WTC11 (cell line): ENCODE measurements at regions not wholly inside any gene's neighbourhood (a gene's known extent, or its start where the extent isn't known, plus 50 kb on each side); places are given as distances from the start of the nearest gene placed in this dataset.

Experiments used
- ATAC-seq: fragments of 200-7000 bp; cut with Tn5 transposase; 2 replicates; pipeline ENCODE4 v1.10.0; 2021; ENCODE audit warnings: mild to moderate bottlenecking, moderate library complexity
- CTCF ChIA-PET: fragments of 300-600 bp; sonication (Branson Sonifier 250); formaldehyde crosslinking; loops from one replicate; lab custom pipeline; 2021; ENCODE audit warnings: antibody characterized with exemption; lab: Charles Lee
- POLR2A ChIA-PET: fragments of 350-600 bp; sonication (Branson Sonifier 250); formaldehyde crosslinking; loops from one replicate; lab custom pipeline; 2021; ENCODE audit warnings: antibody characterized with exemption; lab: Charles Lee
- DNase-seq: peaks from one replicate; pipeline ENCODE4 v3.0.0; 2021; ENCODE audit warnings: low spot score
- H3K27ac Mint-ChIP-seq: 2 replicates; pipeline ENCODE4 v1.8.0; 2021; ENCODE audit warnings: mixed read lengths
- H3K27me3 Mint-ChIP-seq: 2 replicates; pipeline ENCODE4 v1.8.0; 2021; ENCODE audit warnings: low read depth, mild to moderate bottlenecking, moderate library complexity, mixed read lengths
- H3K36me3 Mint-ChIP-seq: 2 replicates; pipeline ENCODE4 v1.8.0; 2021; ENCODE audit warnings: mixed read lengths
- H3K4me1 Mint-ChIP-seq: 2 replicates; pipeline ENCODE4 v1.8.0; 2022; ENCODE audit warnings: mixed read lengths
- H3K4me3 Mint-ChIP-seq: 2 replicates; pipeline ENCODE4 v1.8.0; 2021; ENCODE audit warnings: mild to moderate bottlenecking, moderate library complexity, mixed read lengths
- H3K9me3 Mint-ChIP-seq: 2 replicates; pipeline ENCODE4 v1.8.0; 2021; ENCODE audit warnings: mixed read lengths
- ARID4B ChIP-seq: sonication (generic); formaldehyde crosslinking; IDR thresholded peaks from 2 replicates; pipeline ENCODE4 v1.8.0; 2023; ENCODE audit warnings: missing genetic modification reagents, mild to moderate bottlenecking, borderline replicate concordance
- ATF1 ChIP-seq: sonication (generic); formaldehyde crosslinking; IDR thresholded peaks from 2 replicates; pipeline ENCODE4 v1.8.1; 2023; ENCODE audit warnings: mild to moderate bottlenecking, moderate library complexity, missing genetic modification reagents
- ESRRA ChIP-seq: sonication (generic); formaldehyde crosslinking; IDR thresholded peaks from 2 replicates; pipeline ENCODE4 v1.8.1; 2022; ENCODE audit warnings: mild to moderate bottlenecking, missing genetic modification reagents, borderline replicate concordance
- ETV6 ChIP-seq: sonication (generic); formaldehyde crosslinking; IDR thresholded peaks from 2 replicates; pipeline ENCODE4 v1.8.1; 2022; ENCODE audit warnings: mild to moderate bottlenecking, missing genetic modification reagents
- GTF2I ChIP-seq: fragments of 250-450 bp; sonication (Bioruptor Pico); conservative IDR thresholded peaks from 2 replicates; pipeline ENCODE4 v1.4.0; 2021; ENCODE audit warnings: mild to moderate bottlenecking
- HMGA2 ChIP-seq: fragments of 250-450 bp; sonication (Bioruptor Pico); IDR thresholded peaks from 2 replicates; pipeline ENCODE4 v1.4.0; 2021; ENCODE audit warnings: mild to moderate bottlenecking, moderate library complexity
- KAT7 ChIP-seq: sonication (generic); formaldehyde crosslinking; IDR thresholded peaks from 2 replicates; pipeline ENCODE4 v1.8.1; 2023; ENCODE audit warnings: missing genetic modification reagents, mild to moderate bottlenecking, borderline replicate concordance
- MYBL2 ChIP-seq: sonication (generic); formaldehyde crosslinking; IDR thresholded peaks from 2 replicates; pipeline ENCODE4 v1.8.1; 2023; ENCODE audit warnings: mild to moderate bottlenecking, moderate library complexity, missing genetic modification reagents
- NR3C1 ChIP-seq: sonication (generic); formaldehyde crosslinking; conservative IDR thresholded peaks from 2 replicates; pipeline ENCODE4 v1.8.1; 2023; ENCODE audit warnings: low read depth, mild to moderate bottlenecking, missing genetic modification reagents
- PRDM15 ChIP-seq: sonication (generic); formaldehyde crosslinking; IDR thresholded peaks from 2 replicates; pipeline ENCODE4 v1.8.0; 2022; ENCODE audit warnings: missing genetic modification reagents
- PRRX2 ChIP-seq: fragments of 250-450 bp; sonication (Bioruptor Pico); IDR thresholded peaks from 2 replicates; pipeline ENCODE4 v1.8.0; 2021; ENCODE audit warnings: mild to moderate bottlenecking
- RORB ChIP-seq: fragments of 250-450 bp; sonication (Bioruptor Pico); IDR thresholded peaks from 2 replicates; pipeline ENCODE4 v1.9.0; 2021; ENCODE audit warnings: mild to moderate bottlenecking
- STAT6 ChIP-seq: sonication (generic); formaldehyde crosslinking; conservative IDR thresholded peaks from 2 replicates; pipeline ENCODE4 v1.8.1; 2023; ENCODE audit warnings: mild to moderate bottlenecking, low read depth, missing genetic modification reagents, moderate library complexity
- ZBTB21 ChIP-seq: sonication (generic); formaldehyde crosslinking; IDR thresholded peaks from 2 replicates; pipeline ENCODE4 v1.8.1; 2023; ENCODE audit warnings: mild to moderate bottlenecking, missing genetic modification reagents, borderline replicate concordance
- ZNF138 ChIP-seq: sonication (generic); formaldehyde crosslinking; conservative IDR thresholded peaks from 2 replicates; pipeline ENCODE4 v1.8.1; 2022; ENCODE audit warnings: mild to moderate bottlenecking, moderate library complexity, missing genetic modification reagents
- ZNF423 ChIP-seq: fragments of 250-450 bp; sonication (Bioruptor Pico); IDR thresholded peaks from 2 replicates; pipeline ENCODE4 v2.1.2; 2022; ENCODE audit warnings: mild to moderate bottlenecking, moderate library complexity
- TF ChIP-seq, protein P1 (sequence below): sonication (generic); formaldehyde crosslinking; conservative IDR thresholded peaks from 2 replicates; pipeline ENCODE4 v1.8.1; 2022; ENCODE audit warnings: mild to moderate bottlenecking, missing genetic modification reagents
- TF ChIP-seq, protein P2 (sequence below): sonication (generic); formaldehyde crosslinking; IDR thresholded peaks from 2 replicates; pipeline ENCODE4 v1.8.1; 2022; ENCODE audit warnings: low read depth, missing genetic modification reagents, borderline replicate concordance
- TF ChIP-seq, protein P3 (sequence below): fragments of 250-450 bp; sonication (Bioruptor Pico); IDR thresholded peaks from 2 replicates; pipeline ENCODE4 v1.9.0; 2021; ENCODE audit warnings: mild to moderate bottlenecking

GRCh38 chr2:67067656-67068055 is 329.5 kb upstream of the ETAA1 start:
- DNase-seq (no peak), ATAC-seq (no peak; the same call in 1 of the 2 replicates)
- no peaks in the 10 kb centered on the region for H3K9me3 Mint-ChIP-seq
- no peak overlapping the region for H3K27ac Mint-ChIP-seq
- no peaks in the 10 kb centered on the region for H3K27me3 Mint-ChIP-seq
- no peak overlapping the region for H3K4me3 Mint-ChIP-seq
- POLR2A ChIA-PET = no interaction called here
- H3K36me3 Mint-ChIP-seq = no peaks in the 10 kb centered on the region
- peaks cover 11% of the 10 kb centered on the region for H3K4me1 Mint-ChIP-seq
- TF ChIP-seq ZNF423 (CRISPR knock-in tag) (no peak), ARID4B (no peak), MYBL2 (CRISPR knock-in tag) (no peak), ETV6 (CRISPR knock-in tag) (no peak), PRRX2 (CRISPR knock-in tag) (no peak), ZNF138 (CRISPR knock-in tag) (no peak), GTF2I (CRISPR knock-in tag) (no peak), HMGA2 (CRISPR knock-in tag) (no peak), ESRRA (CRISPR knock-in tag) (no peak), KAT7 (no peak), STAT6 (CRISPR knock-in tag) (no peak), ZBTB21 (CRISPR knock-in tag) (no peak), RORB (CRISPR knock-in tag) (no peak)
- TF ChIP-seq, protein P1, sequence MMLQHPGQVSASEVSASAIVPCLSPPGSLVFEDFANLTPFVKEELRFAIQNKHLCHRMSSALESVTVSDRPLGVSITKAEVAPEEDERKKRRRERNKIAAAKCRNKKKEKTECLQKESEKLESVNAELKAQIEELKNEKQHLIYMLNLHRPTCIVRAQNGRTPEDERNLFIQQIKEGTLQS (CRISPR knock-in tag) = no peak
- TF ChIP-seq, protein P2, sequence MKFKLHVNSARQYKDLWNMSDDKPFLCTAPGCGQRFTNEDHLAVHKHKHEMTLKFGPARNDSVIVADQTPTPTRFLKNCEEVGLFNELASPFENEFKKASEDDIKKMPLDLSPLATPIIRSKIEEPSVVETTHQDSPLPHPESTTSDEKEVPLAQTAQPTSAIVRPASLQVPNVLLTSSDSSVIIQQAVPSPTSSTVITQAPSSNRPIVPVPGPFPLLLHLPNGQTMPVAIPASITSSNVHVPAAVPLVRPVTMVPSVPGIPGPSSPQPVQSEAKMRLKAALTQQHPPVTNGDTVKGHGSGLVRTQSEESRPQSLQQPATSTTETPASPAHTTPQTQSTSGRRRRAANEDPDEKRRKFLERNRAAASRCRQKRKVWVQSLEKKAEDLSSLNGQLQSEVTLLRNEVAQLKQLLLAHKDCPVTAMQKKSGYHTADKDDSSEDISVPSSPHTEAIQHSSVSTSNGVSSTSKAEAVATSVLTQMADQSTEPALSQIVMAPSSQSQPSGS (CRISPR knock-in tag) = no peak
- CTCF ChIA-PET = no interaction called here

DNA sequence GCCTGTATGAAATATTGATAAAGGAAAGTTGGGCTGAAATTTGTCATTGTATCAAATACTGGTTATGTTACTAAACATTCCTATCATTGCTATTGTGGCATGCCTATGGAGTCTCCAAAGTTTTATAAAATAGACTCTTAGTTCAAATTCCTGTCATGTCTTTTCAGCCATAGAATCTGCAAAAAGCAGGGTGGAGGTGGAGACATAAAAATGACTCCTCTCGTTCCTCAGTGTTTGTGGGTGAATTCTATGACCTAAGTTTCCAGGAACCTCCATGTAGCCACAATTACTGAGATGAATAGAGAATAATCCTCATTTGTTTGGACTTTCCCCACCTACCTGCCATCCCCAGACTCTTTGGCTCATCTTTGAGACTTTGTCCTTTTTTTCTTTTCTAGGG is 326.3 kb upstream of the ETAA1 start:
- no peak overlapping the region for H3K4me3 Mint-ChIP-seq
- no peaks in the 10 kb centered on the region for H3K36me3 Mint-ChIP-seq
- no peak for DNase-seq
- POLR2A ChIA-PET = no interaction called here
- CTCF ChIA-PET = no interaction called here
- H3K4me1 Mint-ChIP-seq = peaks cover 11% of the 10 kb centered on the region
- ATAC-seq = no peak
- H3K27ac Mint-ChIP-seq = no peak overlapping the region
- H3K9me3 Mint-ChIP-seq = no peaks in the 10 kb centered on the region
- H3K27me3 Mint-ChIP-seq = no peaks in the 10 kb centered on the region
- TF ChIP-seq, protein P3, sequence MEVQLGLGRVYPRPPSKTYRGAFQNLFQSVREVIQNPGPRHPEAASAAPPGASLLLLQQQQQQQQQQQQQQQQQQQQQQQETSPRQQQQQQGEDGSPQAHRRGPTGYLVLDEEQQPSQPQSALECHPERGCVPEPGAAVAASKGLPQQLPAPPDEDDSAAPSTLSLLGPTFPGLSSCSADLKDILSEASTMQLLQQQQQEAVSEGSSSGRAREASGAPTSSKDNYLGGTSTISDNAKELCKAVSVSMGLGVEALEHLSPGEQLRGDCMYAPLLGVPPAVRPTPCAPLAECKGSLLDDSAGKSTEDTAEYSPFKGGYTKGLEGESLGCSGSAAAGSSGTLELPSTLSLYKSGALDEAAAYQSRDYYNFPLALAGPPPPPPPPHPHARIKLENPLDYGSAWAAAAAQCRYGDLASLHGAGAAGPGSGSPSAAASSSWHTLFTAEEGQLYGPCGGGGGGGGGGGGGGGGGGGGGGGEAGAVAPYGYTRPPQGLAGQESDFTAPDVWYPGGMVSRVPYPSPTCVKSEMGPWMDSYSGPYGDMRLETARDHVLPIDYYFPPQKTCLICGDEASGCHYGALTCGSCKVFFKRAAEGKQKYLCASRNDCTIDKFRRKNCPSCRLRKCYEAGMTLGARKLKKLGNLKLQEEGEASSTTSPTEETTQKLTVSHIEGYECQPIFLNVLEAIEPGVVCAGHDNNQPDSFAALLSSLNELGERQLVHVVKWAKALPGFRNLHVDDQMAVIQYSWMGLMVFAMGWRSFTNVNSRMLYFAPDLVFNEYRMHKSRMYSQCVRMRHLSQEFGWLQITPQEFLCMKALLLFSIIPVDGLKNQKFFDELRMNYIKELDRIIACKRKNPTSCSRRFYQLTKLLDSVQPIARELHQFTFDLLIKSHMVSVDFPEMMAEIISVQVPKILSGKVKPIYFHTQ (CRISPR knock-in tag) = no peak
- TF ChIP-seq PRDM15 (CRISPR knock-in tag) = no peak
- no peak for TF ChIP-seq ATF1 (CRISPR knock-in tag)
- no peak for TF ChIP-seq NR3C1
